GM23248 (cell line): ENCODE measurements at regions not wholly inside any gene's neighbourhood (a gene's known extent, or its start where the extent isn't known, plus 50 kb on each side); places are given as distances from the start of the nearest gene placed in this dataset.

Experiments
- DNase-seq: peaks from one replicate; pipeline ENCODE4 v3.0.0-alpha.2; 2015
- H2AFZ ChIP-seq: fragments of 200-600 bp; sonication (generic); 2 replicates; pipeline ENCODE4 v1.6.1; 2016; ENCODE audit warnings: antibody characterized with exemption
- H3F3A ChIP-seq: fragments of 200-600 bp; sonication (generic); 2 replicates; pipeline ENCODE4 v1.6.1; 2016; ENCODE audit warnings: mild to moderate bottlenecking, antibody characterized with exemption, mixed run types; ENCODE audit not compliant: insufficient read depth
- H3K27ac ChIP-seq: fragments of 200-600 bp; sonication (generic); 2 replicates; pipeline ENCODE4 v1.5.1; 2016; ENCODE audit warnings: mild to moderate bottlenecking
- H3K27me3 ChIP-seq: fragments of 200-600 bp; sonication (generic); replicated peaks from 2 replicates; pipeline ENCODE4 v1.6.1; 2016; ENCODE audit warnings: mild to moderate bottlenecking; ENCODE audit not compliant: insufficient read depth
- H3K36me3 ChIP-seq: fragments of 200-600 bp; sonication (generic); 2 replicates; pipeline ENCODE4 v1.6.1; 2016; ENCODE audit warnings: low read depth, mild to moderate bottlenecking
- H3K4me1 ChIP-seq: fragments of 200-600 bp; sonication (generic); 2 replicates; pipeline ENCODE4 v1.6.1; 2016; ENCODE audit warnings: mild to moderate bottlenecking; ENCODE audit not compliant: insufficient read depth
- H3K4me2 ChIP-seq: fragments of 200-600 bp; sonication (generic); one replicate; pipeline ENCODE4 v1.6.1; 2016; ENCODE audit warnings: mild to moderate bottlenecking; ENCODE audit not compliant: unreplicated experiment
- H3K4me3 ChIP-seq: fragments of 200-600 bp; sonication (generic); 2 replicates; pipeline ENCODE4 v1.5.1; 2016; ENCODE audit warnings: mild to moderate bottlenecking
- H3K79me2 ChIP-seq: fragments of 200-600 bp; sonication (generic); 2 replicates; pipeline ENCODE4 v1.6.1; 2016; ENCODE audit warnings: mild to moderate bottlenecking; ENCODE audit not compliant: insufficient read depth
- H3K9ac ChIP-seq: fragments of 200-600 bp; sonication (generic); 2 replicates; pipeline ENCODE4 v1.6.1; 2016; ENCODE audit warnings: mild to moderate bottlenecking
- H3K9me2 ChIP-seq: fragments of 200-600 bp; sonication (generic); 2 replicates; pipeline ENCODE4 v1.6.1; 2016; ENCODE audit warnings: mixed run types, mild to moderate bottlenecking, moderate library complexity; ENCODE audit not compliant: insufficient read depth
- H3K9me3 ChIP-seq: fragments of 200-600 bp; sonication (generic); one replicate; pipeline ENCODE4 v1.6.1; 2017; ENCODE audit warnings: low read depth
- H4K20me1 ChIP-seq: fragments of 200-600 bp; sonication (generic); 2 replicates; pipeline ENCODE4 v1.6.0; 2016; ENCODE audit not compliant: insufficient read depth
- EZH2 ChIP-seq: fragments of 200-600 bp; sonication (generic); IDR thresholded peaks from 2 replicates; pipeline ENCODE4 v1.6.1; 2018; ENCODE audit warnings: antibody characterized with exemption, mild to moderate bottlenecking; ENCODE audit not compliant: insufficient read depth, poor library complexity, severe bottlenecking
- EZH2phosphoT487 ChIP-seq: fragments of 200-600 bp; sonication (generic); IDR thresholded peaks from 2 replicates; pipeline ENCODE4 v1.6.1; 2018; ENCODE audit warnings: antibody characterized with exemption, moderate library complexity, mild to moderate bottlenecking, low read depth; ENCODE audit not compliant: insufficient read depth
- WGBS, 2 experiments: methylation state at CpG; one replicate each; pipeline ENCODE4 v1.1.6; 2015 to 2017; ENCODE audit warnings: low lambda C conversion rate in 2 of 2, low coverage in 1 of 2; ENCODE audit errors: missing lambda C conversion rate in 2 of 2; 5-methylcytosine and 5-hydroxymethylcytosine counted together
- in situ Hi-C: fragments of 300-500 bp; cut with MboI; formaldehyde crosslinking; loops from 2 replicates; pipeline ENCODE4 v1.15.0; 2020

DNA sequence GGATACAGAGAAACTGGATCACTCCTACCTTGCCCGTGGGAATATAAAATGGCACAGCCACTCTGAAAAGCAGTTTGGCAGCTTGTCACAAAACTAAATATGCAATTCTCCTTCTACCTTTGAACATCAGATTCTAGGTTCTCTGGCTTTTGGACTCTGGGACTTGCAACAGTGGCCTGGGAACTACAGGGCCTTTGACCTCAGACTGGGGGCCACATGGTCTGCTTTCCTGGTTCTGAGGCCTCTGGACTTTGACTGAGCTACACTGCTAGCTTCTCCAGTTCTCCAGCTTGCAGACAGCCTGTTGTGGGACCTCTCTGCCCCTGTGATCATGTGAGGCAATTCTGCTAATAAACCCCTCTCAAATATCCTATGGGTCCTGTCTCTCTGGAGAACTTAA lies 168.8 kb downstream of the CDH26 start:
- Histone ChIP-seq H3K4me3 (no peak overlapping the region), H3K27me3 (peaks cover 33% of the 10 kb centered on the region), H3F3A (no peaks in the 10 kb centered on the region), H3K36me3 (no peaks in the 10 kb centered on the region), H2AFZ (no peak overlapping the region), H3K27ac (no peak overlapping the region), H3K4me2 (no peak overlapping the region), H3K9me2 (no peaks in the 10 kb centered on the region), H3K79me2 (no peaks in the 10 kb centered on the region), H3K4me1 (no peaks in the 10 kb centered on the region), H3K9ac (no peak overlapping the region), H3K9me3 (no peaks in the 10 kb centered on the region), H4K20me1 (no peaks in the 10 kb centered on the region)
- no peak for TF ChIP-seq EZH2phosphoT487
- TF ChIP-seq EZH2 = no peak
- in situ Hi-C loops = no loop called here
- no peak for DNase-seq
- WGBS, 2 experiments = 21 to 52% methylated on average over 1 of the region's 1 CpG

DNA sequence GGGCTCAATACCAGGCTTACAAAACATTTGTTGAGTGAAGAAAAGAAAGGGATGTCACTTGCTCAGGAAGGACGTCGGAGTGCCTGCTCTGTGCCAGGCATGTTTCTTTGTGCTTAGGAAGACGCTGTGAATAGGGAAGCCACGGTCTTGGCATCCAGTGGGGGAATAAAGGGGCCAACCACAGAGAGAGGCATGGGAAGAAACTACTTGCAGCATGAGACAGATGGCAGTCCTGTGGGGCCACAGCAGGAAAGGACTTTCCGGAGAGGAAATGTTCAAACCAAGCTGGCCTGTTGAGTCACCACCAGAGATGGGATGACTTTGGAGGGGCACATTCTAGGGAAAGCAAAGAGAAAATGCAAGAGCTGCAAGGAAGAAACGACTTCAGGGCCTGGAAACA lies 173.2 kb downstream of the CDH26 start:
- Histone ChIP-seq H3K4me3 (no peak overlapping the region), H3F3A (no peaks in the 10 kb centered on the region), H3K9me3 (no peaks in the 10 kb centered on the region), H3K36me3 (no peaks in the 10 kb centered on the region), H3K79me2 (no peaks in the 10 kb centered on the region), H3K27me3 (peaks cover 13% of the 10 kb centered on the region), H3K4me1 (no peaks in the 10 kb centered on the region), H3K4me2 (no peak overlapping the region), H2AFZ (no peak overlapping the region), H3K27ac (no peak overlapping the region), H4K20me1 (no peaks in the 10 kb centered on the region), H3K9me2 (no peaks in the 10 kb centered on the region), H3K9ac (no peak overlapping the region)
- WGBS, 2 experiments = 37% methylated on average over 6 of the region's 6 CpGs
- no peak for DNase-seq
- in situ Hi-C loops = no loop called here
- TF ChIP-seq EZH2phosphoT487 (no peak), EZH2 (no peak)

- Histone ChIP-seq H3K9me3 (no peaks in the 10 kb centered on the region), H3K79me2 (no peaks in the 10 kb centered on the region), H3K27ac (no peak overlapping the region), H4K20me1 (no peaks in the 10 kb centered on the region), H3K4me2 (no peak overlapping the region), H3K9ac (no peak overlapping the region), H3K4me1 (no peaks in the 10 kb centered on the region), H3K36me3 (no peaks in the 10 kb centered on the region), H2AFZ (no peak overlapping the region), H3K27me3 (peaks cover 9% of the 10 kb centered on the region), H3K4me3 (no peak overlapping the region), H3K9me2 (no peaks in the 10 kb centered on the region), H3F3A (no peaks in the 10 kb centered on the region)
- in situ Hi-C loops = no loop called here
- TF ChIP-seq EZH2phosphoT487 (no peak), EZH2 (no peak)
- WGBS, 2 experiments = 60 to 65% methylated on average over 8 of the region's 8 CpGs
- DNase-seq = no peak
Observed at GRCh38 chr20:60132162-60132826, 174.1 kb downstream of the CDH26 start.

DNA sequence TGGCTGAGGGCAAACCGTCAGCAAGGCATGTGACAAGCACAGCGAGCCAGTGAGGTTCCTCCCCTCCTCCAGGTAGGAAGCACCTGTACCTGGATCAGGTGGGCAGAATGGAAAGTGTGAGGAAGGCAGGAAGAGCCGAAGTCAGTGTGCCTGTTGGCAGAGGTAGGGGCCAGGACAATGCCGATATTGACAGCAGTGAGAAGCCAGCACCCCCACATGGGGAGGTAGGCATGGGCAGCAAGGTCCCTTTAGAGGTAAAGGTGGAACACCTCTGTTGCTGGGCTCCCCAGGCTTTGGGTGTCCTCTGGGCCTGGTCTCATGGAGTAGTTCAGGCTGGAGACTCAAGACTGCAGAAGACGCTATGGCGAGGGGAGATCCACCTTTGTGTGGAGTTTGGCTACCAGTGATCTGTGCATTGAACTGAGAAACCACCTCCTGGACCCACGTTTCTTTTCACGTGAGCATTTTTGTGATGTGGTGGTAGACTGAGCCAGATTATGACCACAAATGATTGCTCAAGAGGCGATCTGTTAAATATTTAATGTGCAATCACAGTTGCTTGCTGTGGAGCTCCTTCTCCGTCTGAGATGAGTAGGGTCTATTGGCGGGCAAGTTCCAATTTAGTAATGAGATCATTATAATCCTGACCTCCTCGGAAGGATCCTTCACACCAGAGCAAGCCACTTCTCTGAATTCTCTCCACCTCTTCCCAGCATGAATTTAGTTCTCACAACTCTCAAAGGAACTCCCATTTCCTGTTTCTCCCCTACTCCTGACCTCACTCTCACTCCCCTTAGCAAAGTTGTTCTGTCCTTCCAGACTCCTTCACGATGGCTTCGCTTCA lies 174.8 kb downstream of the CDH26 start:
- Histone ChIP-seq H2AFZ (no peak overlapping the region), H3K4me1 (no peaks in the 10 kb centered on the region), H3K4me3 (no peak overlapping the region), H3K9me3 (no peaks in the 10 kb centered on the region), H3K27ac (no peak overlapping the region), H3K9ac (no peak overlapping the region), H3K4me2 (no peak overlapping the region), H4K20me1 (no peaks in the 10 kb centered on the region), H3K27me3 (peaks cover 6% of the 10 kb centered on the region), H3K36me3 (no peaks in the 10 kb centered on the region), H3K79me2 (no peaks in the 10 kb centered on the region), H3K9me2 (no peaks in the 10 kb centered on the region), H3F3A (no peaks in the 10 kb centered on the region)
- DNase-seq = no peak
- 49 to 51% methylated on average over 14 of the region's 14 CpGs for WGBS, 2 experiments
- no peak for TF ChIP-seq EZH2
- no peak for TF ChIP-seq EZH2phosphoT487
- in situ Hi-C loops = no loop called here
